Ovary (tissue), 7 donors: ENCODE measurements at regions not wholly inside any gene's neighbourhood (a gene's known extent, or its start where the extent isn't known, plus 50 kb on each side); places are given as distances from the start of the nearest gene placed in this dataset.

Source experiments
- DNase-seq, 5 donors: peaks; one replicate each; pipeline ENCODE4 v3.0.0-alpha.2; 2019 to 2020
- H3K27ac ChIP-seq, 2 donors: fragments of 200-600 bp; one replicate each; pipeline versions ENCODE4 v1.5.1 to v1.8.0; 2019 to 2022
- H3K27me3 ChIP-seq: fragments of 200-600 bp; one replicate; pipeline ENCODE4 v1.8.0; 2022
- H3K36me3 ChIP-seq: fragments of 200-600 bp; sonication (generic); one replicate; pipeline ENCODE4 v1.5.1; 2019
- H3K4me1 ChIP-seq: one replicate; pipeline ENCODE4 v1.8.1; 2013; ENCODE audit warnings: mild to moderate bottlenecking, moderate library complexity; ENCODE audit not compliant: insufficient read depth
- H3K4me3 ChIP-seq: fragments of 200-600 bp; sonication (generic); one replicate; pipeline ENCODE4 v1.5.1; 2017
- H3K9me3 ChIP-seq, 2 donors: fragments of 200-600 bp in 1 of 2; sonication (generic) in 1 of 2; one replicate each; pipeline versions ENCODE4 v1.5.1 to v1.8.1; 2013 to 2019; ENCODE audit warnings: mild to moderate bottlenecking in 1 of 2, moderate library complexity in 1 of 2
- CTCF ChIP-seq, 3 donors: fragments of 450-650 bp in 2 of 3; fragments of 200-600 bp in 1 of 3; IDR thresholded peaks; one replicate each; pipeline versions ENCODE4 v1.5.1 to v1.8.0; 2016 to 2022; ENCODE audit warnings: antibody characterized with exemption in 3 of 3, mild to moderate bottlenecking in 1 of 3
- EP300 ChIP-seq: sonication (generic); formaldehyde crosslinking; IDR thresholded peaks from one replicate; pipeline ENCODE4 v1.6.1; 2017; ENCODE audit warnings: antibody characterized with exemption
- POLR2A ChIP-seq: fragments of 450-650 bp; IDR thresholded peaks from one replicate; pipeline ENCODE4 v1.6.1; 2017; ENCODE audit warnings: antibody characterized with exemption, mild to moderate bottlenecking, moderate library complexity
- WGBS, 3 donors: extraction: QIAGEN DNeasy Blood & Tissue Kit in 1 of 3; methylation state at CpG; one replicate each; pipeline versions ENCODE4 v1.1.5 to v1.1.7; 2013 to 2017; 5-methylcytosine and 5-hydroxymethylcytosine counted together
- intact Hi-C, 4 donors: fragments of 100-400 bp; cut with DNase I; formaldehyde crosslinking; loops; one replicate each; pipeline versions ENCODE4 v1.11.0 to v1.15.1; 2022 to 2023
- donor health status: DM: no; HTN: no; CAD: no; lungs with moderate emphysema.
- donor health status: DM: no; HTN: no; CAD: no.
- donor health status: Bipolar disorder and iron deficiency.
- donor health status: DM: no; HTN: no; CAD: no.
- donor health status: DM: yes; HTN: yes; CAD: no.

GRCh38 chr16:80082906-80083305 lies 457.9 kb upstream of the DYNLRB2 start:
- H3K4me3 ChIP-seq: no peak overlapping the region
- TF ChIP-seq POLR2A: no peak
- no peak for TF ChIP-seq CTCF (IDR thresholded peaks at IDR 0.05)
- no peak for TF ChIP-seq EP300
- no peaks in the 10 kb centered on the region for H3K27me3 ChIP-seq
- peaks cover 1% of the 10 kb centered on the region for H3K4me1 ChIP-seq
- no peak for DNase-seq
- intact Hi-C loops: loop anchor here (5.0 to 10.0 kb wide), 4 partner anchors 478 to 1858 kb away; partner anchors contain the start of gene MAF (in 3 of the 4)
- no peaks in the 10 kb centered on the region for H3K9me3 ChIP-seq
- H3K36me3 ChIP-seq: no peaks in the 10 kb centered on the region
- H3K27ac ChIP-seq: no peak overlapping the region

DNA sequence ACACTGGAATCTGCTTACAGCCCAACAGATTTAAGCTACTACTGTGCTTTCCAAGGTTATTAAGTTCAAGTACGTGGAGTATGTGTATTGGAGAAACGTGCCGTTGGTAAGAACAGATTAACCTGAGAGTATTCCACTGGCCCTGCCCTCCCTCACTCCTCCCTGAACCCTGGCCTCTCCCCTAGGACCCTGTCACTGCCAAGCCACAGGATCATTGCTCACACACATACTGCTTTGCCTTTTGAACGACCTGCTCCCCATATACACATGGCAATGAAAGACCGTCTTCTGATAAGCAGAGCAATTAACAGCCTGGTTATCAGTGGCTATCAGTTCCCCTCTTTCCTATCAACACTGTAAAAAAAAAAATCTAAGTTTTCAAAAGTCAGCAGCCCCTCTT lies 458.9 kb upstream of the DYNLRB2 start:
- H3K27me3 ChIP-seq: no peaks in the 10 kb centered on the region
- intact Hi-C loops: loop anchor here (5.0 to 10.0 kb wide), 4 partner anchors 477 to 1857 kb away; partner anchors contain the start of gene MAF (in 3 of the 4)
- no peak for TF ChIP-seq CTCF (IDR thresholded peaks at IDR 0.05)
- TF ChIP-seq EP300: no peak
- TF ChIP-seq POLR2A: no peak
- 53 to 64% (median 56%) methylated on average over 5 of the region's 5 CpGs for WGBS, 3 donors
- H3K9me3 ChIP-seq: no peaks in the 10 kb centered on the region
- H3K36me3 ChIP-seq: no peaks in the 10 kb centered on the region
- H3K27ac ChIP-seq: no peak overlapping the region
- no peak for DNase-seq
- no peak overlapping the region for H3K4me3 ChIP-seq
- peaks cover 1% of the 10 kb centered on the region for H3K4me1 ChIP-seq

DNA sequence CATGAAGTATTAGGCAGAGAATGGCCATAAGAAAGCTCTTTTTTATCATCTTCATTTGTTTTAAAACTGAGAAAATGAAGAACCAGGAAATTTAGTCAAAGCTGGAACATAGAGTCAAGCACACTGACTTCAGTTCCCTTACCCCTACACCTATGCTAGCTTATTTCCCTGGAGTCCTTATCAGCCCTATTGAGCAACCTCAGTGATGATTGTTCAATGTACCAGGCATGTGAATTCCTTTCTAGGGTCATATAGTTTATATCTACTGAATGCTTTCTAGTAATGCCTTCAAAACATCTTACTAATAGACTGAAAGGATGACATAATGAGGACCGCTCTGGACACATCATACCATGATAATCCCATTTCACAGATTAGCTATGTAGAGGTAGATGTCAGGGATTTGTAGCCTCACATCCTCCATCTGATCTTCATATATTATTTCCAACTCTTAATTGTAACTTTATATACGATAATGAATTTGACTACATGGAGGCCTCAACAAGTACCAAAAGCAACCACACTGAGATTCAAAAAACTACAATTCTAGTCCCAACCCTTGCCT lies 460.4 kb upstream of the DYNLRB2 start:
- Histone ChIP-seq H3K27ac (no peak overlapping the region), H3K36me3 (no peaks in the 10 kb centered on the region), H3K4me1 (peaks cover 1% of the 10 kb centered on the region), H3K27me3 (no peaks in the 10 kb centered on the region), H3K4me3 (no peak overlapping the region), H3K9me3 (no peaks in the 10 kb centered on the region)
- no peak for DNase-seq
- TF ChIP-seq EP300 (no peak), POLR2A (no peak), CTCF (IDR thresholded peaks at IDR 0.05) (no peak)
- WGBS, 3 donors: 92 to 97% (median 93%) methylated on average over 2 of the region's 2 CpGs
- intact Hi-C loops: loop anchor here (5.0 to 10.0 kb wide), 4 partner anchors 476 to 1856 kb away; partner anchors contain the start of gene MAF (in 3 of the 4)

DNA sequence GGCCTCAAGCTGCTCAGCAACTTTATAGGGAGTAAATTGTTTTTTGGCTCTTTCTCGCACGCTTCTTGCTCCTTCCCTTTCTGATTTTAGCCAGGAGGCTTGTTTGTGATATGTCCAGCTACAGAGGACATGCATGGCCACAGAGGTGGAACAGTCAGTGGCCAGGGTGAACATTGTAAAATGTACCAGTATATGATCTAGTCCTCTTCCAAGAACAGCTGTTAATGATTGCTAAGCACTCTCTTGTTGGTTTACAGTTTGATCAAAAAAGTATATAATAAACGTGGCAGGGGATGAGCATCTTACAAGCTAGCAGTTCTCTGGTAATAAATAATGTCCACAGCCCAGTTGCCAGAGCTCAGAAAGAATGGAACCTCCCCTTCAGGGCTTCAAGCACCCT lies 461.7 kb upstream of the DYNLRB2 start:
- no peaks in the 10 kb centered on the region for H3K36me3 ChIP-seq
- H3K4me1 ChIP-seq: peaks cover 1% of the 10 kb centered on the region
- no peak overlapping the region for H3K27ac ChIP-seq
- TF ChIP-seq EP300 (no peak), POLR2A (no peak), CTCF (IDR thresholded peaks at IDR 0.05) (no peak)
- H3K9me3 ChIP-seq: no peaks in the 10 kb centered on the region
- DNase-seq: no peak
- intact Hi-C loops: loop anchor here in 1 of 4 donors (10.0 kb wide), 1 partner anchor 1574 kb away; no protein-coding TSS in a partner anchor
- H3K27me3 ChIP-seq: no peaks in the 10 kb centered on the region
- H3K4me3 ChIP-seq: no peak overlapping the region
- WGBS, 3 donors: 63 to 77% (median 72%) methylated on average over 3 of the region's 3 CpGs
